RWPE2 (cell line): ENCODE measurements at regions not wholly inside any gene's neighbourhood (a gene's known extent, or its start where the extent isn't known, plus 50 kb on each side); places are given as distances from the start of the nearest gene placed in this dataset.

Experiments used
- ATAC-seq: fragments of 200-7000 bp; cut with Tn5 transposase; 3 replicates; pipeline ENCODE4 v1.9.1; 2021; ENCODE audit warnings: low read depth
- DNase-seq: peaks from one replicate; pipeline ENCODE4 v3.0.0-alpha.2; 2020; ENCODE audit warnings: low spot score
- H3K27ac ChIP-seq: fragments of 450-650 bp; 2 replicates; pipeline ENCODE4 v1.5.1; 2017; ENCODE audit warnings: mild to moderate bottlenecking; ENCODE audit not compliant: poor library complexity, severe bottlenecking
- H3K27me3 ChIP-seq: fragments of 250-450 bp; sonication (Bioruptor Pico); 2 replicates; pipeline ENCODE4 v1.5.1; 2021; ENCODE audit warnings: mild to moderate bottlenecking, moderate library complexity; ENCODE audit not compliant: insufficient read depth, poor library complexity, severe bottlenecking
- H3K36me3 ChIP-seq: fragments of 250-450 bp; sonication (Bioruptor Pico); 2 replicates; pipeline ENCODE4 v1.5.1; 2020; ENCODE audit warnings: low read depth, mild to moderate bottlenecking, moderate library complexity
- H3K4me1 ChIP-seq: fragments of 250-450 bp; sonication (Bioruptor Pico); 2 replicates; pipeline ENCODE4 v1.5.1; 2021; ENCODE audit warnings: mild to moderate bottlenecking, moderate library complexity; ENCODE audit not compliant: insufficient read depth, poor library complexity, severe bottlenecking
- H3K4me3 ChIP-seq: fragments of 250-450 bp; sonication (Bioruptor Pico); 2 replicates; pipeline ENCODE4 v1.5.1; 2021; ENCODE audit warnings: mild to moderate bottlenecking, moderate library complexity; ENCODE audit not compliant: severe bottlenecking
- H3K9me3 ChIP-seq: fragments of 250-450 bp; sonication (Bioruptor Pico); 2 replicates; pipeline ENCODE4 v1.5.1; 2021; ENCODE audit warnings: mild to moderate bottlenecking, moderate library complexity; ENCODE audit not compliant: severe bottlenecking
- CTCF ChIP-seq: fragments of 450-650 bp; IDR thresholded peaks from one replicate; pipeline ENCODE4 v1.5.1; 2017; ENCODE audit warnings: mild to moderate bottlenecking, moderate library complexity; ENCODE audit not compliant: poor library complexity, severe bottlenecking

- H3K4me3 ChIP-seq = no peak overlapping the region
- ATAC-seq (peak; percentile 12; the same call in 1 of the 3 replicates), DNase-seq (no peak)
- TF ChIP-seq CTCF = no peak
- H3K27me3 ChIP-seq = no peaks in the 10 kb centered on the region
- H3K9me3 ChIP-seq = no peaks in the 10 kb centered on the region
- no peak overlapping the region for H3K27ac ChIP-seq
- H3K4me1 ChIP-seq = no peaks in the 10 kb centered on the region
- H3K36me3 ChIP-seq = no peaks in the 10 kb centered on the region
Measured at GRCh38 chr1:22341791-22342605, 109.7 kb upstream of the ZBTB40 start.

GRCh38 chr1:22342734-22343191, 108.9 kb upstream of the ZBTB40 start:
- Histone ChIP-seq H3K27ac (no peak overlapping the region), H3K4me1 (no peaks in the 10 kb centered on the region), H3K27me3 (no peaks in the 10 kb centered on the region), H3K36me3 (no peaks in the 10 kb centered on the region), H3K9me3 (no peaks in the 10 kb centered on the region), H3K4me3 (no peak overlapping the region)
- DNase-seq (no peak), ATAC-seq (no peak)
- no peak for TF ChIP-seq CTCF

GRCh38 chr1:22343456-22344328, 108.0 kb upstream of the ZBTB40 start:
- no peaks in the 10 kb centered on the region for H3K9me3 ChIP-seq
- no peaks in the 10 kb centered on the region for H3K36me3 ChIP-seq
- no peak overlapping the region for H3K27ac ChIP-seq
- H3K27me3 ChIP-seq = peaks cover 6% of the 10 kb centered on the region
- no peaks in the 10 kb centered on the region for H3K4me1 ChIP-seq
- DNase-seq (no peak), ATAC-seq (no peak)
- no peak overlapping the region for H3K4me3 ChIP-seq
- TF ChIP-seq CTCF = no peak

GRCh38 chr1:22344329-22344630, 107.4 kb upstream of the ZBTB40 start:
- Histone ChIP-seq H3K27me3 (peaks cover 9% of the 10 kb centered on the region), H3K4me3 (no peak overlapping the region), H3K9me3 (no peaks in the 10 kb centered on the region), H3K36me3 (no peaks in the 10 kb centered on the region), H3K4me1 (no peaks in the 10 kb centered on the region), H3K27ac (no peak overlapping the region)
- TF ChIP-seq CTCF = no peak
- ATAC-seq = no peak
- DNase-seq = no peak
